Progenitor cell of endocrine pancreas (in vitro differentiated cells): ENCODE measurements at regions not wholly inside any gene's neighbourhood (a gene's known extent, or its start where the extent isn't known, plus 50 kb on each side); places are given as distances from the start of the nearest gene placed in this dataset.

ENCODE experiments used
- DNase-seq: peaks from one replicate; pipeline ENCODE4 v3.0.0; 2021; ENCODE audit warnings: low spot score; ENCODE audit not compliant: unreplicated experiment
- H3K27ac Mint-ChIP-seq: 2 replicates; pipeline ENCODE4 v1.8.0; 2021; ENCODE audit warnings: mild to moderate bottlenecking, moderate library complexity, mixed read lengths
- H3K27me3 Mint-ChIP-seq: 2 replicates; pipeline ENCODE4 v1.8.0; 2021; ENCODE audit warnings: mixed read lengths
- H3K36me3 Mint-ChIP-seq: 2 replicates; pipeline ENCODE4 v1.8.0; 2022; ENCODE audit warnings: mixed read lengths; ENCODE audit not compliant: insufficient read depth
- H3K4me1 Mint-ChIP-seq: 2 replicates; pipeline ENCODE4 v1.8.0; 2021; ENCODE audit warnings: low read depth, mixed read lengths
- H3K4me3 Mint-ChIP-seq: 2 replicates; pipeline ENCODE4 v1.8.0; 2021; ENCODE audit warnings: low read depth, mild to moderate bottlenecking, moderate library complexity, mixed read lengths
- H3K9me3 Mint-ChIP-seq: 2 replicates; pipeline ENCODE4 v1.8.0; 2021; ENCODE audit warnings: low read depth, mixed read lengths
- CTCF ChIP-seq: fragments of 200-600 bp; sonication (generic); IDR thresholded peaks from one replicate; pipeline ENCODE4 v1.5.0; 2021; ENCODE audit warnings: antibody characterized with exemption, mild to moderate bottlenecking; ENCODE audit not compliant: unreplicated experiment

DNA sequence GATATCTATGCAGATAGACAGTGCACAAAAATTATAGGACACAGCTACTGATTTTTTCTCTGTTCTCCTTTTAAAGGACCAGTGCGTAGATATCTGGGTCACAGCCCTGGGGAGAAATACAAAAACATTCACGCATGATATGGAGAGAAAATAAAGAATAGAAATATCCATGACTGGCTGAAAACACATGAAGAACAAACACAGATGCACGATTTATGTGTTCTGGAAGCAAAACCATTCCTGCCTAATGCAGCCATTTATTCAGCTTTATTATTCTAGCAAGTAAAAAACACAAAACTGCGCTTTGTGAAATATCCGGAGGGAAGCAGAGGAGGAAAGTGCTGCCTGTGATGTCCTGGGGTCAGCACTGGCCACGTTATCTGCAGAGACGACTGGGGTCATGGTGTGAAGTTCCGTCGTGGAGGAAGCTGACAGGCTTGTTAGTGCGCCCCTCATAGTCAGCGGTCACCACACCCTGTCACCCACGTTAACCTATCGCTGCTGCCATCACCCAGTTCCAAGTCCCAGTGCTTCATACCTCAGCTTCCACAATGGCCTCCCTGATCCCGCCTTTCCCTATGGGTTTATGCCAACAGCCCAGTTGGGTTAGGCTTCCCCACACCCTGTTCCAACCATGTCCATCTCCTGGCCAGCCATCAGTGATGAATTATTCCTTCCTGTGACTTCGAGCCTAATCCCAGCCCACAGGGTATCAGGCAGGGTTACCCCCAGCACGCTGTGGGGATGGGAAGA lies 86.6 kb upstream of the RPS6KA2 start:
- no peaks in the 10 kb centered on the region for H3K36me3 Mint-ChIP-seq
- H3K4me1 Mint-ChIP-seq: no peaks in the 10 kb centered on the region
- peaks cover 20% of the 10 kb centered on the region for H3K27me3 Mint-ChIP-seq
- H3K4me3 Mint-ChIP-seq: no peak overlapping the region
- H3K27ac Mint-ChIP-seq: no peak overlapping the region
- TF ChIP-seq CTCF: no peak
- DNase-seq: no peak
- H3K9me3 Mint-ChIP-seq: peaks cover 4% of the 10 kb centered on the region

GRCh38 chr6:166712286-166713228 lies 85.5 kb upstream of the RPS6KA2 start:
- Mint-ChIP-seq H3K4me3 (no peak overlapping the region), H3K27me3 (peaks cover 18% of the 10 kb centered on the region), H3K36me3 (no peaks in the 10 kb centered on the region), H3K9me3 (peaks cover 4% of the 10 kb centered on the region), H3K4me1 (no peaks in the 10 kb centered on the region), H3K27ac (no peak overlapping the region)
- TF ChIP-seq CTCF: no peak
- DNase-seq: no peak

GRCh38 chr6:166710084-166710483 lies 83.0 kb upstream of the RPS6KA2 start:
- H3K36me3 Mint-ChIP-seq: no peaks in the 10 kb centered on the region

GRCh38 chr6:166708460-166708859 lies 81.4 kb upstream of the RPS6KA2 start:
- no peaks in the 10 kb centered on the region for H3K36me3 Mint-ChIP-seq
- peaks cover 13% of the 10 kb centered on the region for H3K27me3 Mint-ChIP-seq
- peaks cover 7% of the 10 kb centered on the region for H3K4me1 Mint-ChIP-seq
- no peak for DNase-seq
- H3K9me3 Mint-ChIP-seq: peaks cover 4% of the 10 kb centered on the region
- H3K27ac Mint-ChIP-seq: no peak overlapping the region
- no peak for TF ChIP-seq CTCF
- H3K4me3 Mint-ChIP-seq: no peak overlapping the region

More at GRCh38 chr6:166710084-166710483, 83.0 kb upstream of the RPS6KA2 start:
- H3K9me3 Mint-ChIP-seq: peaks cover 4% of the 10 kb centered on the region
- TF ChIP-seq CTCF: no peak
- no peak overlapping the region for H3K27ac Mint-ChIP-seq
- no peak overlapping the region for H3K4me3 Mint-ChIP-seq
- H3K27me3 Mint-ChIP-seq: peaks cover 13% of the 10 kb centered on the region
- peaks cover 6% of the 10 kb centered on the region for H3K4me1 Mint-ChIP-seq
- no peak for DNase-seq

DNA sequence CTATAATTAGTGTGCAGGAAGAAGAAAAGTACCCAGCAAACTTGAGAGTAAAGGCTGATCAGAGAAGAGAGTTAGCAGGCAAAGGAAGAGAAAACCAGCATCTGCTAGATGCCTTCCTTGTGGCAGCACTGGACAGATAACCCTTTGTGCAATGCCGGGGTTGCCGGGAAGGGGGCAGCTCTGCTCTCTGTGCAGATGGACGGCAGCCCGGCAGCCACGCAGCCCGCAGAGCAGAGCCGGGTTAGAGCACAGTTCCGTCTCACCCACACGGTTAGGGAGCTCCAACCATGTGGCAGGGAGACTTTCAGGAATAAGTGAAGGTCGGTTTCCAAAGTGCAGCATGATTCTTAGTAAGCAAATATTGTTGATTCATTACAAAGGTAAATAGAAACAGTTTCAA lies 80.0 kb upstream of the RPS6KA2 start:
- Mint-ChIP-seq H3K36me3 (no peaks in the 10 kb centered on the region), H3K27me3 (peaks cover 13% of the 10 kb centered on the region), H3K4me3 (no peak overlapping the region), H3K27ac (no peak overlapping the region), H3K9me3 (peaks cover 4% of the 10 kb centered on the region), H3K4me1 (peaks cover 11% of the 10 kb centered on the region)
- peak; percentile 50 for DNase-seq
- TF ChIP-seq CTCF: peak; percentile 62
